Fibroblast of mammary gland (primary cell): ENCODE measurements at regions not wholly inside any gene's neighbourhood (a gene's known extent, or its start where the extent isn't known, plus 50 kb on each side); places are given as distances from the start of the nearest gene placed in this dataset.

Experiments used
- DNase-seq: peaks from one replicate; pipeline ENCODE4 v3.0.0-alpha.2; 2010; ENCODE audit warnings: low read depth
- H3K4me3 ChIP-seq: 2 replicates; pipeline ENCODE4 v1.5.1; 2011; ENCODE audit warnings: low read depth, mild to moderate bottlenecking, low read length, moderate library complexity; ENCODE audit not compliant: control insufficient read depth
- TF ChIP-seq, protein P1 (sequence below): conservative IDR thresholded peaks from 2 replicates; pipeline ENCODE4 v1.5.1; 2011; ENCODE audit warnings: low read depth, low read length, inconsistent platforms; ENCODE audit not compliant: control insufficient read depth, insufficient read depth

DNA sequence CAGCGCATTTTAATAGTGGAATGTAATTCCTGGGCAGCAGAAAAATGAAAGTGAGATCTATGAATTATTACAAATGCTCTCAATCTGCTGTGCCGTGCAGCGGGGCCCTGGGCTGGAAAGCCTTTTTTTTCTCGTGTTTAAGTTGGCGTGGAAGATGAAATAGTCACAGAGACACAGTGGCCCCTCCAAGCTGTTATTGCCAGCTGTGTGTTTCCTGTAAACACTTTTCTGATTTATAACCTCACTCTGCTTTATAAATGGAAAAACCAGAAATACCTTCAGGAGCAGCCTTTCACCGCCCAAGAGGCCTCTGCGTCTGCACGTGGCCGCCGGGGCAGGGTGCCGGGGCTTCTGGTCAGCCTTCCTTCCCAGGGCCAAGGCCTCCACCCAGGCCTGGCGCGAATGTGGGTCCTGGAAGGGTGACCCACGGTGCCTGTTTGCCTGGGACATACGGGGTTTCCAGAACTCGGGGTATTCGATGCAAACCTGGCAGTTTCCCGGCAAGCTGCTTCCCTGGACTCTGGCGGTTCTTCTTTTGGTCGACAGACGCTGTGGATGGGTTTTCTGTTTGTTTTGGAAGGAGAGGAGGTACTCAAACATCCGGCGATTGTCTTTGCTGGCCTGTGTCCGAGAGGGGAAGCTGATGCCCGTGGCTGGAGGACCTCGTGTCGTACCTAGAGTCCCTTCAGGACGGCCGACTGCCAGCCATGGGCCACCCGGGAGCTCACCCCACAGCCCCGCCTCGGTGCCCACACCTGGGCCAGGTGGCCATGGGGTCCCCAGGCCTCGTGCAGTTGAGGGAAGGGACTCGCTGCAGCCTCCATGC is 256.7 kb downstream of the PARP8 start:
- no peak overlapping the region for H3K4me3 ChIP-seq
- TF ChIP-seq, protein P1, sequence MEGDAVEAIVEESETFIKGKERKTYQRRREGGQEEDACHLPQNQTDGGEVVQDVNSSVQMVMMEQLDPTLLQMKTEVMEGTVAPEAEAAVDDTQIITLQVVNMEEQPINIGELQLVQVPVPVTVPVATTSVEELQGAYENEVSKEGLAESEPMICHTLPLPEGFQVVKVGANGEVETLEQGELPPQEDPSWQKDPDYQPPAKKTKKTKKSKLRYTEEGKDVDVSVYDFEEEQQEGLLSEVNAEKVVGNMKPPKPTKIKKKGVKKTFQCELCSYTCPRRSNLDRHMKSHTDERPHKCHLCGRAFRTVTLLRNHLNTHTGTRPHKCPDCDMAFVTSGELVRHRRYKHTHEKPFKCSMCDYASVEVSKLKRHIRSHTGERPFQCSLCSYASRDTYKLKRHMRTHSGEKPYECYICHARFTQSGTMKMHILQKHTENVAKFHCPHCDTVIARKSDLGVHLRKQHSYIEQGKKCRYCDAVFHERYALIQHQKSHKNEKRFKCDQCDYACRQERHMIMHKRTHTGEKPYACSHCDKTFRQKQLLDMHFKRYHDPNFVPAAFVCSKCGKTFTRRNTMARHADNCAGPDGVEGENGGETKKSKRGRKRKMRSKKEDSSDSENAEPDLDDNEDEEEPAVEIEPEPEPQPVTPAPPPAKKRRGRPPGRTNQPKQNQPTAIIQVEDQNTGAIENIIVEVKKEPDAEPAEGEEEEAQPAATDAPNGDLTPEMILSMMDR: no peak
- no peak for DNase-seq

- H3K4me3 ChIP-seq: no peak overlapping the region
- TF ChIP-seq, protein P1: no peak
- DNase-seq: no peak
These were observed 257.5 kb downstream of the PARP8 start for GRCh38 chr5:50923768-50924494.

- H3K4me3 ChIP-seq: no peak overlapping the region
- DNase-seq: no peak
- TF ChIP-seq, protein P1: no peak
These were observed 261.5 kb downstream of the PARP8 start for GRCh38 chr5:50927953-50928352.

DNA sequence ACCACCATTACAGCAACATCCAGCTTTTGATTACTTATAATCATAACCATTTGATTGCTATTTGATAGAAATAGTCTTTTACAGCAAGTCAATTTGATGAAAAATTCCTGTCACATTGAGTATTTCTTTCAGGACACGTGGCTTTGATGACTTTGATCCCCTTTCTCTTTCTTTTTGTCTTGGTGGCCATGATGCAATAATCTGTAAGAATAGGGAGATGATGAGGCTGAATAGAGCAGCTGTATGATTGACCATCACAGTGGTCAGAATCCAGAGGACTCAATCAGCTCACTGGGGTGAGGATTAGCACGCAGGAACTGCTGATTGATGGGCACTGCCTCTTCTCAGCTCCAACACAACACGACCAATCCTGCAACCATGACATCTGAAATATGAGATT is 262.7 kb downstream of the PARP8 start:
- no peak overlapping the region for H3K4me3 ChIP-seq
- TF ChIP-seq, protein P1: no peak
- no peak for DNase-seq

GRCh38 chr5:50934343-50934742 is 267.9 kb downstream of the PARP8 start:
- no peak overlapping the region for H3K4me3 ChIP-seq
- TF ChIP-seq, protein P1: no peak
- DNase-seq: no peak

DNA sequence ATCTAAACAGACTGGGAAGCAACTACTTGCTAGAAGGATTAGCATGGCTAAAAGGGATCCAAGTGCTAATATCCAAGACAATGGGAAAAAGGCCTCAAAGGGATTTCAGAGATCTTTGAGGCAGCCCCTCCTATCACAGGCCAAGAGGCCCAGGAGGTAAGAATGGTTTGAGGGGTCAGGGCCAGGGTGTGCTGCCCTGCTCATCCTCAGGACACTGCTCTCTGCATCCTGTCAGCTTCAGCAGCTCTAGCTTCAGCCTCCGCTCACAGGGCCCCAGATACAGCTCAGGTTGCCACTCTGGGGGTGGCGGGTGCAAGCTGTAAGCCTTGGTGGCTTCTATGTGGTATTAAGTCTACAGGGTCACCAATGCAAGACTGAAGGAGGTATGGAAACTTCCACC is 278.7 kb downstream of the PARP8 start:
- no peak overlapping the region for H3K4me3 ChIP-seq
- DNase-seq: no peak
- TF ChIP-seq, protein P1: no peak
